SK-N-SH treated with all-trans-retinoic acid at 6 μM for 48 hours (cell line): ENCODE measurements at regions not wholly inside any gene's neighbourhood (a gene's known extent, or its start where the extent isn't known, plus 50 kb on each side); places are given as distances from the start of the nearest gene placed in this dataset.

Experiments
- GLIS3 ChIP-seq: fragments of 250-450 bp; sonication (Bioruptor Pico); IDR thresholded peaks from 2 replicates; pipeline ENCODE4 v1.5.0; 2020; ENCODE audit warnings: mild to moderate bottlenecking, moderate library complexity
- ZC3H10 ChIP-seq: fragments of 250-450 bp; sonication (Bioruptor Pico); IDR thresholded peaks from 2 replicates; pipeline ENCODE4 v1.5.1; 2021; ENCODE audit warnings: mild to moderate bottlenecking, moderate library complexity

DNA sequence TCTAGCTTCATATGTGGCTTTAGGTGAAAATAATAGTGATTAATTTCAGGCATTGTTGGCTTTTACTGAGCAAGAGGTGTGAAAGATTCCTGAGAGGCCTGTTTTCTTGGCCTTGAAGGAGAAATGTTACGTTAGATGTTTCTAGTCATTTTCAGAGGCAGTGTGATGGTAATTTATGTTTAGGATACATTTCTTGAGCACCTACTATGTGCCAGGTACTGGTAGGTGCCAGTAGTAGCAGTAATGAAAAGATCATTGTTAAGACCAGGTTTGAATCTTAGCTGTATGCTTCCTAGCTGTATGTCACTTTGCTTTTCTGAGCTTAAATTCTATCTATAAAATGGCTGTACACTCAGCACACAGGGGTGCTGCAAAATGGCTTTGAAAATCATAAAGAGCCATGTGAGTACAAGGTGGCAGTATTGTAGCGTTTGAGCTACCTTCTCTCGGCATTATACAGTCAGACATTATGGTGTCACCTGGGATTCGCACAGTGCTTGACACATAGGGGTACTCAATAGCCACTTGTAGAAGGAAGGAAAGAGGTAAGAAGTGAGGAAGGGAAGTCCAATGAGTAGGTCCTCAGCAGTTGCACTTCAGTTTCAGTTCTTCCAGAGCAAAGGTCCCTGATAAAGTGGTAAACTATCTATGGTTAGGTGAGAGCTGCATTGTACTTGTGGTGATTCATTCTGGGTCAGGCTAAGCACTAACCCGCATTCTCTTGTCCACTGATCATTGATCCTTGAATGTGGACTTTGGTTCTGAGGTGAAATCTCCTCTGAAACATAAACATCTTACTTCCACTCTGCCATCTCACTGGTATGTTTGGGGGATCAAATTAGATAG is 166.5 kb upstream of the NR3C1 start:
- TF ChIP-seq ZC3H10 (CRISPR knock-in tag) (no peak), GLIS3 (CRISPR knock-in tag) (no peak)
